K562 (cell line): ENCODE measurements at regions not wholly inside any gene's neighbourhood (a gene's known extent, or its start where the extent isn't known, plus 50 kb on each side); places are given as distances from the start of the nearest gene placed in this dataset.

Experiments
- BCL6 ChIP-seq: fragments of 250-450 bp; sonication (Bioruptor Pico); IDR thresholded peaks from 2 replicates; pipeline ENCODE4 v1.4.0; 2020
- CC2D1A ChIP-seq: fragments of 450-650 bp; IDR thresholded peaks from 2 replicates; pipeline ENCODE4 v1.6.1; 2017; ENCODE audit warnings: mild to moderate bottlenecking
- EP300 ChIP-seq: IDR thresholded peaks from 2 replicates; pipeline ENCODE4 v1.6.1; 2012; ENCODE audit warnings: low read length, improper control_type of control experiment
- FOS ChIP-seq: IDR thresholded peaks from 3 replicates; pipeline ENCODE4 v1.6.1; 2011; ENCODE audit not compliant: insufficient read length; ENCODE audit errors: extremely low read depth
- FOSL1 ChIP-seq: fragments of 200-800 bp; sonication (Bioruptor generic); conservative IDR thresholded peaks from 2 replicates; pipeline ENCODE4 v1.6.1; 2016; ENCODE audit warnings: missing genetic modification characterization, missing compliant biosample characterization
- NFIX ChIP-seq: fragments of 250-450 bp; sonication (Bioruptor Pico); IDR thresholded peaks from 2 replicates; pipeline ENCODE4 v1.4.0; 2020; ENCODE audit warnings: low read depth, mild to moderate bottlenecking, moderate library complexity
- RBM22 ChIP-seq: fragments of 200-400 bp; formaldehyde crosslinking; IDR thresholded peaks from 2 replicates; pipeline ENCODE4 v1.6.1; 2018; ENCODE audit warnings: low read length, low read depth; ENCODE audit not compliant: poor library complexity, severe bottlenecking
- SMC3 ChIP-seq: conservative IDR thresholded peaks from 2 replicates; pipeline ENCODE4 v1.6.1; 2011; ENCODE audit warnings: low read depth, low read length, improper control_type of control experiment; ENCODE audit not compliant: insufficient read depth
- ZFPM2 ChIP-seq: fragments of 250-450 bp; sonication (Bioruptor Pico); IDR thresholded peaks from 2 replicates; pipeline ENCODE4 v1.5.1; 2022; ENCODE audit warnings: mild to moderate bottlenecking
- ZNF79 ChIP-seq: fragments of 250-450 bp; sonication (Bioruptor Pico); IDR thresholded peaks from 2 replicates; pipeline ENCODE4 v1.4.0; 2020; ENCODE audit warnings: low read depth, mild to moderate bottlenecking, moderate library complexity
- TF ChIP-seq, protein P1 (sequence below): fragments of 450-650 bp; IDR thresholded peaks from 2 replicates; pipeline ENCODE4 v1.6.1; 2017; ENCODE audit warnings: antibody characterized with exemption, mild to moderate bottlenecking
- TF ChIP-seq, protein P2 (sequence below): fragments of 450-650 bp; IDR thresholded peaks from 2 replicates; pipeline ENCODE4 v1.6.1; 2016; ENCODE audit warnings: low read depth
- TF ChIP-seq, protein P3 (sequence below): IDR thresholded peaks from 2 replicates; pipeline ENCODE4 v1.6.1; 2014; ENCODE audit warnings: antibody characterized with exemption
- TF ChIP-seq, protein P4 (sequence below), 2 experiments: IDR thresholded peaks; 2 replicates each; pipeline ENCODE4 v1.6.1; 2011; ENCODE audit warnings: borderline replicate concordance in 1 of 2, control low read depth in 1 of 2, low read depth in 1 of 2, low read length in 1 of 2, mild to moderate bottlenecking in 1 of 2, mixed read lengths in 1 of 2, moderate library complexity in 1 of 2; ENCODE audit not compliant: insufficient read depth in 1 of 2, insufficient read length in 1 of 2, poor library complexity in 1 of 2, severe bottlenecking in 1 of 2; ENCODE audit errors: extremely low read depth in 1 of 2

DNA sequence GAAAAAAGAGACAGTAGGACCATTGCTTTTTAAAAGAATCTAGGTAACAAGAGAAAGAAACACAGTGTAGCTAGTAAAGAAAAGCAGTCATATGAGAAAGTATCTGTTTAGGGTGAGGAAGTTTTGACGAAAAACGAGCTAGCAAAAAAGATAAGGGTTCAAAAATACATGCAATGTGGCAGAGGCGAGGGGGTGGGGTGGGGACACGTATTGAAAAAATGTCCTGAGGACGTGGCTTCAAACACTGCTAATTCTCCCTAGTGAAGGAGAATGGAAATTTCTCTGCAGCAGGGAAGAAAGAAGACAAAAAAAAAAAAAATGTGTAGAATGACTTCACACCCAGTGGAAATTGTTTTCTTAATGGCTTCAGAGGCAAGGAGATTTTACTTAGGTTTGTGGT, 856.4 kb upstream of the INTU start (continued):
- TF ChIP-seq, protein P1, sequence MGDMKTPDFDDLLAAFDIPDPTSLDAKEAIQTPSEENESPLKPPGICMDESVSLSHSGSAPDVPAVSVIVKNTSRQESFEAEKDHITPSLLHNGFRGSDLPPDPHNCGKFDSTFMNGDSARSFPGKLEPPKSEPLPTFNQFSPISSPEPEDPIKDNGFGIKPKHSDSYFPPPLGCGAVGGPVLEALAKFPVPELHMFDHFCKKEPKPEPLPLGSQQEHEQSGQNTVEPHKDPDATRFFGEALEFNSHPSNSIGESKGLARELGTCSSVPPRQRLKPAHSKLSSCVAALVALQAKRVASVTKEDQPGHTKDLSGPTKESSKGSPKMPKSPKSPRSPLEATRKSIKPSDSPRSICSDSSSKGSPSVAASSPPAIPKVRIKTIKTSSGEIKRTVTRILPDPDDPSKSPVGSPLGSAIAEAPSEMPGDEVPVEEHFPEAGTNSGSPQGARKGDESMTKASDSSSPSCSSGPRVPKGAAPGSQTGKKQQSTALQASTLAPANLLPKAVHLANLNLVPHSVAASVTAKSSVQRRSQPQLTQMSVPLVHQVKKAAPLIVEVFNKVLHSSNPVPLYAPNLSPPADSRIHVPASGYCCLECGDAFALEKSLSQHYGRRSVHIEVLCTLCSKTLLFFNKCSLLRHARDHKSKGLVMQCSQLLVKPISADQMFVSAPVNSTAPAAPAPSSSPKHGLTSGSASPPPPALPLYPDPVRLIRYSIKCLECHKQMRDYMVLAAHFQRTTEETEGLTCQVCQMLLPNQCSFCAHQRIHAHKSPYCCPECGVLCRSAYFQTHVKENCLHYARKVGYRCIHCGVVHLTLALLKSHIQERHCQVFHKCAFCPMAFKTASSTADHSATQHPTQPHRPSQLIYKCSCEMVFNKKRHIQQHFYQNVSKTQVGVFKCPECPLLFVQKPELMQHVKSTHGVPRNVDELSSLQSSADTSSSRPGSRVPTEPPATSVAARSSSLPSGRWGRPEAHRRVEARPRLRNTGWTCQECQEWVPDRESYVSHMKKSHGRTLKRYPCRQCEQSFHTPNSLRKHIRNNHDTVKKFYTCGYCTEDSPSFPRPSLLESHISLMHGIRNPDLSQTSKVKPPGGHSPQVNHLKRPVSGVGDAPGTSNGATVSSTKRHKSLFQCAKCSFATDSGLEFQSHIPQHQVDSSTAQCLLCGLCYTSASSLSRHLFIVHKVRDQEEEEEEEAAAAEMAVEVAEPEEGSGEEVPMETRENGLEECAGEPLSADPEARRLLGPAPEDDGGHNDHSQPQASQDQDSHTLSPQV = peak; percentile 27; the same call in 1 of the 2 replicates
- no peak for TF ChIP-seq FOSL1 (tag)
- no peak for TF ChIP-seq ZNF79 (CRISPR knock-in tag)
- TF ChIP-seq ZFPM2 (CRISPR knock-in tag) = no peak
- TF ChIP-seq NFIX (CRISPR knock-in tag) = no peak
- peak; percentile 22; the same call in 1 of the 2 replicates for TF ChIP-seq EP300
- TF ChIP-seq, protein P2, sequence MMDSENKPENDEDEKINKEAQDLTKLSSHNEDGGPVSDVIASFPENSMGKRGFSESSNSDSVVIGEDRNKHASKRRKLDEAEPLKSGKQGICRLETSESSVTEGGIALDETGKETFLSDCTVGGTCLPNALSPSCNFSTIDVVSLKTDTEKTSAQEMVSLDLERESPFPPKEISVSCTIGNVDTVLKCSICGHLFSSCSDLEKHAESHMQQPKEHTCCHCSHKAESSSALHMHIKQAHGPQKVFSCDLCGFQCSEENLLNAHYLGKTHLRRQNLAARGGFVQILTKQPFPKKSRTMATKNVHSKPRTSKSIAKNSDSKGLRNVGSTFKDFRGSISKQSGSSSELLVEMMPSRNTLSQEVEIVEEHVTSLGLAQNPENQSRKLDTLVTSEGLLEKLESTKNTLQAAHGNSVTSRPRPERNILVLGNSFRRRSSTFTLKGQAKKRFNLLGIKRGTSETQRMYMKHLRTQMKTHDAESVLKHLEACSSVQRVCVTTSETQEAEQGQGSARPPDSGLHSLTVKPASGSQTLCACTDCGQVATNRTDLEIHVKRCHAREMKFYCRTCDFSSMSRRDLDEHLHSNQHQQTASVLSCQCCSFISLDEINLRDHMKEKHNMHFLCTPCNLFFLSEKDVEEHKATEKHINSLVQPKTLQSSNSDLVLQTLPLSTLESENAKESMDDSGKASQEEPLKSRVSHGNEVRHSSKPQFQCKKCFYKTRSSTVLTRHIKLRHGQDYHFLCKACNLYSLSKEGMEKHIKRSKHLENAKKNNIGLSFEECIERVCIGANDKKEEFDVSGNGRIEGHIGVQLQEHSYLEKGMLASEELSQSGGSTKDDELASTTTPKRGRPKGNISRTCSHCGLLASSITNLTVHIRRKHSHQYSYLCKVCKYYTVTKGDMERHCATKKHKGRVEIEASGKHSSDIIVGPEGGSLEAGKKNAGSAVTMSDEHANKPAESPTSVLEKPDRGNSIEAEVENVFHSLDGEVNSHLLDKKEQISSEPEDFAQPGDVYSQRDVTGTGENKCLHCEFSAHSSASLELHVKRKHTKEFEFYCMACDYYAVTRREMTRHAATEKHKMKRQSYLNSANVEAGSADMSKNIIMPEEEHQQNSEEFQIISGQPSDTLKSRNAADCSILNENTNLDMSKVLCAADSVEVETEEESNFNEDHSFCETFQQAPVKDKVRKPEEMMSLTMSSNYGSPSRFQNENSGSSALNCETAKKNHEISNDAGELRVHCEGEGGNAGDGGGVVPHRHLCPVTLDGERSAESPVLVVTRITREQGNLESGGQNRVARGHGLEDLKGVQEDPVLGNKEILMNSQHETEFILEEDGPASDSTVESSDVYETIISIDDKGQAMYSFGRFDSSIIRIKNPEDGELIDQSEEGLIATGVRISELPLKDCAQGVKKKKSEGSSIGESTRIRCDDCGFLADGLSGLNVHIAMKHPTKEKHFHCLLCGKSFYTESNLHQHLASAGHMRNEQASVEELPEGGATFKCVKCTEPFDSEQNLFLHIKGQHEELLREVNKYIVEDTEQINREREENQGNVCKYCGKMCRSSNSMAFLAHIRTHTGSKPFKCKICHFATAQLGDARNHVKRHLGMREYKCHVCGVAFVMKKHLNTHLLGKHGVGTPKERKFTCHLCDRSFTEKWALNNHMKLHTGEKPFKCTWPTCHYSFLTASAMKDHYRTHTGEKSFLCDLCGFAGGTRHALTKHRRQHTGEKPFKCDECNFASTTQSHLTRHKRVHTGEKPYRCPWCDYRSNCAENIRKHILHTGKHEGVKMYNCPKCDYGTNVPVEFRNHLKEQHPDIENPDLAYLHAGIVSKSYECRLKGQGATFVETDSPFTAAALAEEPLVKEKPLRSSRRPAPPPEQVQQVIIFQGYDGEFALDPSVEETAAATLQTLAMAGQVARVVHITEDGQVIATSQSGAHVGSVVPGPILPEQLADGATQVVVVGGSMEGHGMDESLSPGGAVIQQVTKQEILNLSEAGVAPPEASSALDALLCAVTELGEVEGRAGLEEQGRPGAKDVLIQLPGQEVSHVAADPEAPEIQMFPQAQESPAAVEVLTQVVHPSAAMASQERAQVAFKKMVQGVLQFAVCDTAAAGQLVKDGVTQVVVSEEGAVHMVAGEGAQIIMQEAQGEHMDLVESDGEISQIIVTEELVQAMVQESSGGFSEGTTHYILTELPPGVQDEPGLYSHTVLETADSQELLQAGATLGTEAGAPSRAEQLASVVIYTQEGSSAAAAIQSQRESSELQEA = no peak
- no peak for TF ChIP-seq BCL6 (CRISPR knock-in tag)
- TF ChIP-seq CC2D1A = 0 out of 2 replicates have a peak, but pooled peaks have one; percentile 15
- TF ChIP-seq SMC3 = no peak
- TF ChIP-seq, protein P3, sequence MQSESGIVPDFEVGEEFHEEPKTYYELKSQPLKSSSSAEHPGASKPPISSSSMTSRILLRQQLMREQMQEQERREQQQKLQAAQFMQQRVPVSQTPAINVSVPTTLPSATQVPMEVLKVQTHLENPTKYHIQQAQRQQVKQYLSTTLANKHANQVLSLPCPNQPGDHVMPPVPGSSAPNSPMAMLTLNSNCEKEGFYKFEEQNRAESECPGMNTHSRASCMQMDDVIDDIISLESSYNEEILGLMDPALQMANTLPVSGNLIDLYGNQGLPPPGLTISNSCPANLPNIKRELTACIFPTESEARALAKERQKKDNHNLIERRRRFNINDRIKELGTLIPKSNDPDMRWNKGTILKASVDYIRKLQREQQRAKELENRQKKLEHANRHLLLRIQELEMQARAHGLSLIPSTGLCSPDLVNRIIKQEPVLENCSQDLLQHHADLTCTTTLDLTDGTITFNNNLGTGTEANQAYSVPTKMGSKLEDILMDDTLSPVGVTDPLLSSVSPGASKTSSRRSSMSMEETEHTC = no peak
- TF ChIP-seq RBM22 = no peak
- TF ChIP-seq, protein P4, sequence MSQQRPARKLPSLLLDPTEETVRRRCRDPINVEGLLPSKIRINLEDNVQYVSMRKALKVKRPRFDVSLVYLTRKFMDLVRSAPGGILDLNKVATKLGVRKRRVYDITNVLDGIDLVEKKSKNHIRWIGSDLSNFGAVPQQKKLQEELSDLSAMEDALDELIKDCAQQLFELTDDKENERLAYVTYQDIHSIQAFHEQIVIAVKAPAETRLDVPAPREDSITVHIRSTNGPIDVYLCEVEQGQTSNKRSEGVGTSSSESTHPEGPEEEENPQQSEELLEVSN (IDR thresholded peaks at IDR 0.05; ENCODE audit: borderline replicate concordance in 1 of 2, extremely low read depth in 1 of 2, insufficient read depth in 1 of 2, insufficient read length in 1 of 2, low read depth in 1 of 2, low read length in 1 of 2, poor library complexity in 1 of 2, severe bottlenecking in 1 of 2) = no peak
- no peak for TF ChIP-seq FOS
